Neural cell (in vitro differentiated cells): ENCODE measurements at regions not wholly inside any gene's neighbourhood (a gene's known extent, or its start where the extent isn't known, plus 50 kb on each side); places are given as distances from the start of the nearest gene placed in this dataset.

Experiments used
- EP300 ChIP-seq: fragments of 450-650 bp; conservative IDR thresholded peaks from 2 replicates; pipeline ENCODE4 v1.6.1; 2014; ENCODE audit warnings: antibody characterized with exemption, mild to moderate bottlenecking, moderate library complexity; ENCODE audit not compliant: poor library complexity, severe bottlenecking
- EZH2 ChIP-seq: fragments of 200-600, 300-800 bp; shearing (Covaris generic), sonication (generic); IDR thresholded peaks from 2 replicates; pipeline ENCODE4 v1.6.1; 2014; ENCODE audit warnings: antibody characterized with exemption, low read length, borderline replicate concordance, mild to moderate bottlenecking; ENCODE audit not compliant: insufficient read depth, poor library complexity, severe bottlenecking
- POLR2AphosphoS5 ChIP-seq: IDR thresholded peaks from 2 replicates; pipeline ENCODE4 v1.6.1; 2012
- RAD21 ChIP-seq: fragments of 450-650 bp; conservative IDR thresholded peaks from 2 replicates; pipeline ENCODE4 v1.6.1; 2014; ENCODE audit warnings: antibody characterized with exemption, mild to moderate bottlenecking, moderate library complexity
- SMC3 ChIP-seq: fragments of 450-650 bp; conservative IDR thresholded peaks from 2 replicates; pipeline ENCODE4 v1.6.1; 2014; ENCODE audit warnings: antibody characterized with exemption, mild to moderate bottlenecking, moderate library complexity; ENCODE audit not compliant: poor library complexity
- TAF1 ChIP-seq: IDR thresholded peaks from 2 replicates; pipeline ENCODE4 v1.6.1; 2012; ENCODE audit warnings: low read depth
- TF ChIP-seq, protein P1 (sequence below): fragments of 450-650 bp; IDR thresholded peaks from 2 replicates; pipeline ENCODE4 v1.5.1; 2014; ENCODE audit warnings: antibody characterized with exemption, mild to moderate bottlenecking, moderate library complexity; ENCODE audit not compliant: poor library complexity, severe bottlenecking
- TF ChIP-seq, protein P2 (sequence below): IDR thresholded peaks from 2 replicates; pipeline ENCODE4 v1.6.1; 2012; ENCODE audit warnings: borderline replicate concordance

DNA sequence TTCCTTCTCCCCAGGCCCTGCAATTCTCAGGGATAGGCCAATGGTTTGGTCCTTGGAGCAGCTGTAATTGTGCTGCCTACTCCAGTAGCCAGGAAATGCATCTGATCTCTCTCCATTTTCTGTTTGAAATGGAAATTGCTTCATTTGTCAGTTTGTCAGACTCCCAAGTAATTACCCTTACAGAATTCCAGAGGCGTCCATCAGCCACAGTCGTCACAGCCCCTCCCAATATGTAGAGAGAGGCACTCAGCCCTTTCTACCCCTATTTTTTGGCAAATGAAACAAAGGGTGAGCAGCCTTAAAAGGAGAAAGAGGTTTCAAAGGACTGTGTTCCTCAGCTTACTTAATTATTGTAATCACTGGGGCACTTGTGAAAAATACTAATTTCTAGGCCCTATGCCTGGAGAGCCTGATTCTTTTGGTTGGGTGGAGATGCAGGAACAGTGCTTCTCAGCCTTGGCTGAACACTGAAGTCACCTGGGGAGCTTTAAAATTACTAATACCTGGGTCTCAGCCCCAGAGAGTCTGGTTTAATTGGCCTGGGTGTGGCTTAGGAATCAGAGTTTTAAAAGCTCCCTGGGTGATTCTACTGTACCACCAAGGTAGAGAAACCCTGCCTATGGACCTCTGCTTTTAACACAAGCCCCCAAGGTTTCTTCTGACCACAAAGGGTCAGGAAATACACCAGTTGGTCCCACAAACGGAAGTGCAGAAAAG lies 190.0 kb downstream of the EMP1 start:
- TF ChIP-seq, protein P1, sequence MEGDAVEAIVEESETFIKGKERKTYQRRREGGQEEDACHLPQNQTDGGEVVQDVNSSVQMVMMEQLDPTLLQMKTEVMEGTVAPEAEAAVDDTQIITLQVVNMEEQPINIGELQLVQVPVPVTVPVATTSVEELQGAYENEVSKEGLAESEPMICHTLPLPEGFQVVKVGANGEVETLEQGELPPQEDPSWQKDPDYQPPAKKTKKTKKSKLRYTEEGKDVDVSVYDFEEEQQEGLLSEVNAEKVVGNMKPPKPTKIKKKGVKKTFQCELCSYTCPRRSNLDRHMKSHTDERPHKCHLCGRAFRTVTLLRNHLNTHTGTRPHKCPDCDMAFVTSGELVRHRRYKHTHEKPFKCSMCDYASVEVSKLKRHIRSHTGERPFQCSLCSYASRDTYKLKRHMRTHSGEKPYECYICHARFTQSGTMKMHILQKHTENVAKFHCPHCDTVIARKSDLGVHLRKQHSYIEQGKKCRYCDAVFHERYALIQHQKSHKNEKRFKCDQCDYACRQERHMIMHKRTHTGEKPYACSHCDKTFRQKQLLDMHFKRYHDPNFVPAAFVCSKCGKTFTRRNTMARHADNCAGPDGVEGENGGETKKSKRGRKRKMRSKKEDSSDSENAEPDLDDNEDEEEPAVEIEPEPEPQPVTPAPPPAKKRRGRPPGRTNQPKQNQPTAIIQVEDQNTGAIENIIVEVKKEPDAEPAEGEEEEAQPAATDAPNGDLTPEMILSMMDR = no peak
- TF ChIP-seq EZH2 (no peak), TAF1 (no peak), RAD21 (no peak), POLR2AphosphoS5 (peak; percentile 24), EP300 (peak; percentile 65), SMC3 (no peak)
- TF ChIP-seq, protein P2, sequence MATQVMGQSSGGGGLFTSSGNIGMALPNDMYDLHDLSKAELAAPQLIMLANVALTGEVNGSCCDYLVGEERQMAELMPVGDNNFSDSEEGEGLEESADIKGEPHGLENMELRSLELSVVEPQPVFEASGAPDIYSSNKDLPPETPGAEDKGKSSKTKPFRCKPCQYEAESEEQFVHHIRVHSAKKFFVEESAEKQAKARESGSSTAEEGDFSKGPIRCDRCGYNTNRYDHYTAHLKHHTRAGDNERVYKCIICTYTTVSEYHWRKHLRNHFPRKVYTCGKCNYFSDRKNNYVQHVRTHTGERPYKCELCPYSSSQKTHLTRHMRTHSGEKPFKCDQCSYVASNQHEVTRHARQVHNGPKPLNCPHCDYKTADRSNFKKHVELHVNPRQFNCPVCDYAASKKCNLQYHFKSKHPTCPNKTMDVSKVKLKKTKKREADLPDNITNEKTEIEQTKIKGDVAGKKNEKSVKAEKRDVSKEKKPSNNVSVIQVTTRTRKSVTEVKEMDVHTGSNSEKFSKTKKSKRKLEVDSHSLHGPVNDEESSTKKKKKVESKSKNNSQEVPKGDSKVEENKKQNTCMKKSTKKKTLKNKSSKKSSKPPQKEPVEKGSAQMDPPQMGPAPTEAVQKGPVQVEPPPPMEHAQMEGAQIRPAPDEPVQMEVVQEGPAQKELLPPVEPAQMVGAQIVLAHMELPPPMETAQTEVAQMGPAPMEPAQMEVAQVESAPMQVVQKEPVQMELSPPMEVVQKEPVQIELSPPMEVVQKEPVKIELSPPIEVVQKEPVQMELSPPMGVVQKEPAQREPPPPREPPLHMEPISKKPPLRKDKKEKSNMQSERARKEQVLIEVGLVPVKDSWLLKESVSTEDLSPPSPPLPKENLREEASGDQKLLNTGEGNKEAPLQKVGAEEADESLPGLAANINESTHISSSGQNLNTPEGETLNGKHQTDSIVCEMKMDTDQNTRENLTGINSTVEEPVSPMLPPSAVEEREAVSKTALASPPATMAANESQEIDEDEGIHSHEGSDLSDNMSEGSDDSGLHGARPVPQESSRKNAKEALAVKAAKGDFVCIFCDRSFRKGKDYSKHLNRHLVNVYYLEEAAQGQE = peak; percentile 94
